ENCODE measurements at regions not wholly inside any gene's neighbourhood (a gene's known extent, or its start where the extent isn't known, plus 50 kb on each side); places are given as distances from the start of the nearest gene placed in this dataset.

DNA sequence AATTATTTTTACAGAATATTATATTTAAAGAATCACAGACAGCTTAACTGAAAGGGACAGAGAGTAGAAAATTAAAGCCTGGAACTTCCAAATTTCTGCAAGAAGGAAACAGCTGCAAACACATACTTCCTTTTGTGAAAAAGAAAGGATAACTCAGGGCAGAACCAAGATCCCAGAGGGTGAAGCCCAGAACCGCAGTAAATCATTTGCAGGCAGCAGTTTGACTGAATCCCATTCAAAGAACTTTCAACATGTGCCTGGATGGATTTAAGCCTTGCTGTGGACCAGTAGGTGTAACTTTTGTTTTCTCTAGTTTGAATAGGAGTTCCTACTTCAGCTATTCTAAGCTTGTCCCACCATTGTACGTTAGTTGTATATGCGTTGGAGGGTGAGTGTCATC is 733.2 kb downstream of the ROBO2 start:
- Histone ChIP-seq H3K36me3 (no peaks in the 10 kb centered on the region), H3K4me1 (no peaks in the 10 kb centered on the region), H3K27me3 (no peaks in the 10 kb centered on the region), H3K27ac (no peak overlapping the region), H3K4me3 (no peak overlapping the region), H3K9me3 (no peaks in the 10 kb centered on the region)
- TF ChIP-seq, protein P1, sequence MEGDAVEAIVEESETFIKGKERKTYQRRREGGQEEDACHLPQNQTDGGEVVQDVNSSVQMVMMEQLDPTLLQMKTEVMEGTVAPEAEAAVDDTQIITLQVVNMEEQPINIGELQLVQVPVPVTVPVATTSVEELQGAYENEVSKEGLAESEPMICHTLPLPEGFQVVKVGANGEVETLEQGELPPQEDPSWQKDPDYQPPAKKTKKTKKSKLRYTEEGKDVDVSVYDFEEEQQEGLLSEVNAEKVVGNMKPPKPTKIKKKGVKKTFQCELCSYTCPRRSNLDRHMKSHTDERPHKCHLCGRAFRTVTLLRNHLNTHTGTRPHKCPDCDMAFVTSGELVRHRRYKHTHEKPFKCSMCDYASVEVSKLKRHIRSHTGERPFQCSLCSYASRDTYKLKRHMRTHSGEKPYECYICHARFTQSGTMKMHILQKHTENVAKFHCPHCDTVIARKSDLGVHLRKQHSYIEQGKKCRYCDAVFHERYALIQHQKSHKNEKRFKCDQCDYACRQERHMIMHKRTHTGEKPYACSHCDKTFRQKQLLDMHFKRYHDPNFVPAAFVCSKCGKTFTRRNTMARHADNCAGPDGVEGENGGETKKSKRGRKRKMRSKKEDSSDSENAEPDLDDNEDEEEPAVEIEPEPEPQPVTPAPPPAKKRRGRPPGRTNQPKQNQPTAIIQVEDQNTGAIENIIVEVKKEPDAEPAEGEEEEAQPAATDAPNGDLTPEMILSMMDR (IDR thresholded peaks at IDR 0.05) = no peak
- TF ChIP-seq POLR2A (IDR thresholded peaks at IDR 0.05) (no peak), EP300 (IDR thresholded peaks at IDR 0.05; ENCODE audit: low read depth) (no peak), POLR2AphosphoS5 (IDR thresholded peaks at IDR 0.05) (no peak)
- in situ Hi-C loops (cut with MboI; ENCODE audit: low pct_ligation_motif_present in 1 of 4, low pct_unique_long_range_greater_than_20kb in 1 of 4, low sequenced_read_pairs in 3 of 4) (no loop called here), intact Hi-C loops (cut with DNase I; ENCODE audit: low total_unique reads) (no loop called here)
- 78 to 84% methylated on average over 3 of the region's 3 CpGs for WGBS, 2 donors (ENCODE audit: low coverage in 1 of 2)
- DNase-seq = no peak

DNA sequence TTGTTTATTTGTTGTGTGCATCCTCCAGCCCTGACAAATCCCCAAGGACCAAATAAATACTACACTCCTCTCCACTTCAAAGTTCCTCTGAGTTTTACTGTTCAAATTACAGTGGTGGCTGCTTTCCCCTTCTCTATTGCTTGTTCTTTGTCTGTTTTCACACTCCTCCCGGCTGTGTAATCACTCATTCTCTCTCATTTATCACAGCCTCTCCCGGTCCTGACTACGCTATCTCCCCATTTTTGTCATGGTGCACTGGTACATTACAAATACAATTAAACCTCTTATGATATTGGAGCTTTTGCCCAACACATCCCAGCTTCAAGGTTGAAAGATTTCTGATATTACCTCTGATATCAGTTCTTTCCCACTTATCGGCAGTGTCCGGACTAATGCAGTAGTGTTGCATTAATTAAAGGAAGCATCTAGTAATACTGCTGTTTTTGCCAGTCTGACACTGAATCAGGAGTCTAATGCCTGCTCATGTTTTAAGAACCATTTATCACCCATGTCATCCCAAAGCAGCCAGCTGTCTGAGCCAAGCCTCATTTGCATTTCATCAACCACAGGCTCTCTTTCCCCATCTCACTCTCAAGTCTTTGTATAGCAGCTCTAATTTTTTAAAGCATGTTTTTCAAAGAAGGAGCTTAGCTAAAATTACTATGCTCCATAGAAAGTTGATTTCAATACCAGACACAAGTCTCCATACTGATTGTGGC is 740.5 kb downstream of the ROBO2 start:
- DNase-seq = no peak
- Histone ChIP-seq H3K27me3 (no peaks in the 10 kb centered on the region), H3K4me3 (no peak overlapping the region), H3K9me3 (no peaks in the 10 kb centered on the region), H3K4me1 (no peaks in the 10 kb centered on the region), H3K27ac (no peak overlapping the region), H3K36me3 (no peaks in the 10 kb centered on the region)
- intact Hi-C loops (cut with DNase I; ENCODE audit: low total_unique reads) (no loop called here), in situ Hi-C loops (cut with MboI; ENCODE audit: low pct_ligation_motif_present in 1 of 4, low pct_unique_long_range_greater_than_20kb in 1 of 4, low sequenced_read_pairs in 3 of 4) (no loop called here)
- 40 to 47% methylated on average over 5 of the region's 5 CpGs for WGBS, 2 donors (ENCODE audit: low coverage in 1 of 2)
- TF ChIP-seq, protein P1 (IDR thresholded peaks at IDR 0.05) = no peak
- TF ChIP-seq POLR2AphosphoS5 (IDR thresholded peaks at IDR 0.05) (no peak), POLR2A (IDR thresholded peaks at IDR 0.05) (no peak), EP300 (IDR thresholded peaks at IDR 0.05; ENCODE audit: low read depth) (no peak)

DNA sequence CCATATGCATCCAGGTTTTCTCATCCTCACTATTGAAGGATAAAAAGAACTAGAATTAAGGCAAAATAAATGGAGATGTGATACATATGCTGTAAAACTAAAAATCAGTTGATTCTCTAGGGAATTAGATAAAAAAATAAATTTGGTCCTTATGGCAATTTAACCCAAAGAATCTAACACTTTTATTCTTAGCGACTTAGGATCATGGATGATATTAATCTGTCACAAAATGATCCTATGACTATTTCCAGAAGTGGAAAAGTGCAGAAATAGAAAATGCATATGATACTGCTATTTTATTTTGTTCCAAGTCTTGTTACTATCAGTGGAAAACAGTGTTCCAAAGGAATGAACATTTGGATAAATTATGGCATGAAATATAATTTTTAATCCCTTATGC is 746.3 kb downstream of the ROBO2 start:
- no peaks in the 10 kb centered on the region for H3K9me3 ChIP-seq
- no peak overlapping the region for H3K27ac ChIP-seq
- no peaks in the 10 kb centered on the region for H3K4me1 ChIP-seq
- 68 to 69% methylated on average over 1 of the region's 1 CpG for WGBS, 2 donors (ENCODE audit: low coverage in 1 of 2)
- H3K27me3 ChIP-seq = no peaks in the 10 kb centered on the region
- H3K36me3 ChIP-seq = no peaks in the 10 kb centered on the region
- in situ Hi-C loops (cut with MboI; ENCODE audit: low pct_ligation_motif_present in 1 of 4, low pct_unique_long_range_greater_than_20kb in 1 of 4, low sequenced_read_pairs in 3 of 4) (no loop called here), intact Hi-C loops (cut with DNase I; ENCODE audit: low total_unique reads) (no loop called here)
- TF ChIP-seq, protein P1 (IDR thresholded peaks at IDR 0.05) = no peak
- no peak for TF ChIP-seq EP300 (IDR thresholded peaks at IDR 0.05; ENCODE audit: low read depth)
- TF ChIP-seq POLR2A (IDR thresholded peaks at IDR 0.05) = no peak
- no peak for TF ChIP-seq POLR2AphosphoS5 (IDR thresholded peaks at IDR 0.05)
- DNase-seq = no peak
- H3K4me3 ChIP-seq = no peak overlapping the region

DNA sequence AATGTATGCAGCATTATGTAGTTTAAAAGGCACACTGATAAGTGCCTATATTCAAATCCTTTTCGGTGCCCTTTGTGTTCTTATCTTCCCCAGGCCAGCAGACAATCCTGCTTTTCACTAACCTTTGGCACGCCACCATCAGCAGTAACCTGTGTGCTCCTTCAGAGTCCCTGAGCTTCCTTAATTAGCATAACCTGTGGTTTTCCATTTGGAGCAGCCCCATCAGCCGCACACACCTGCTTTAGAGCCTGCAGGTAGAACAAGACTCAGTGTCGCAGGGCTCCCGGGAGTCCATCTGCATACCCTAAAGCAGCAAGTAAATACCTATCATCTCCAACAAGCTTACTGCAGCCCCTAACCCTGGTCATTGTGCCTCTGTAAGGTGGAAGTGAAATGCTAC is 755.1 kb downstream of the ROBO2 start:
- no peak for TF ChIP-seq EP300 (IDR thresholded peaks at IDR 0.05; ENCODE audit: low read depth)
- TF ChIP-seq, protein P1 (IDR thresholded peaks at IDR 0.05) = no peak
- TF ChIP-seq POLR2A (IDR thresholded peaks at IDR 0.05) = no peak
- no peak for TF ChIP-seq POLR2AphosphoS5 (IDR thresholded peaks at IDR 0.05)
- WGBS, 2 donors (ENCODE audit: low coverage in 1 of 2) = 31 to 42% methylated on average over 2 to 5 of the region's 5 CpGs
- Histone ChIP-seq H3K36me3 (no peaks in the 10 kb centered on the region), H3K4me1 (no peaks in the 10 kb centered on the region), H3K4me3 (no peak overlapping the region), H3K27me3 (no peaks in the 10 kb centered on the region), H3K27ac (no peak overlapping the region), H3K9me3 (no peaks in the 10 kb centered on the region)
- peak; percentile 24 for DNase-seq
- in situ Hi-C loops (cut with MboI; ENCODE audit: low pct_ligation_motif_present in 1 of 4, low pct_unique_long_range_greater_than_20kb in 1 of 4, low sequenced_read_pairs in 3 of 4) (no loop called here), intact Hi-C loops (cut with DNase I; ENCODE audit: low total_unique reads) (no loop called here)

Measured in transverse colon (tissue), 4 donors.